H9 (cell line): ENCODE measurements at regions not wholly inside any gene's neighbourhood (a gene's known extent, or its start where the extent isn't known, plus 50 kb on each side); places are given as distances from the start of the nearest gene placed in this dataset.
A peak's percentile ranks its signal among the peaks of the same experiment; 100 is the strongest.

ENCODE experiments used
- DNase-seq: peaks from one replicate; pipeline ENCODE4 v3.0.0-alpha.2; 2017
- H2AFZ ChIP-seq: one replicate; pipeline ENCODE4 v1.6.1; 2013; ENCODE audit warnings: mild to moderate bottlenecking, low read length, control low read depth, moderate library complexity
- H2AK5ac ChIP-seq: 2 replicates; pipeline ENCODE4 v1.6.1; 2013; ENCODE audit warnings: low read length, control low read depth, mixed read lengths; ENCODE audit not compliant: insufficient read length
- H2BK120ac ChIP-seq: one replicate; pipeline ENCODE4 v1.6.1; 2013; ENCODE audit warnings: low read depth, mild to moderate bottlenecking, low read length, control low read depth, inconsistent platforms; ENCODE audit not compliant: poor library complexity, severe bottlenecking
- H2BK12ac ChIP-seq: 2 replicates; pipeline ENCODE4 v1.6.1; 2013; ENCODE audit warnings: low read length, control low read depth, mixed read lengths, low read depth; ENCODE audit not compliant: insufficient read length
- H2BK15ac ChIP-seq: 2 replicates; pipeline ENCODE4 v1.6.1; 2013; ENCODE audit warnings: low read depth, low read length, control low read depth
- H2BK20ac ChIP-seq: one replicate; pipeline ENCODE4 v1.6.1; 2013; ENCODE audit warnings: low read depth, mild to moderate bottlenecking, low read length, control low read depth, inconsistent platforms; ENCODE audit not compliant: poor library complexity, severe bottlenecking
- H2BK5ac ChIP-seq: 2 replicates; pipeline ENCODE4 v1.6.1; 2013; ENCODE audit warnings: low read length, control low read depth, mixed read lengths; ENCODE audit not compliant: insufficient read length
- H3K14ac ChIP-seq: 2 replicates; pipeline ENCODE4 v1.6.1; 2013; ENCODE audit warnings: low read length, control low read depth; ENCODE audit not compliant: insufficient read depth
- H3K18ac ChIP-seq: 2 replicates; pipeline ENCODE4 v1.6.1; 2013; ENCODE audit warnings: low read depth, mild to moderate bottlenecking, mixed read lengths, low read length, control low read depth; ENCODE audit not compliant: insufficient read length
- H3K23ac ChIP-seq: 2 replicates; pipeline ENCODE4 v1.6.1; 2013; ENCODE audit warnings: low read length, control low read depth, mixed read lengths, low read depth; ENCODE audit not compliant: insufficient read length
- H3K23me2 ChIP-seq: 2 replicates; pipeline ENCODE4 v1.6.1; 2013; ENCODE audit warnings: low read depth, mild to moderate bottlenecking, mixed read lengths, low read length, control low read depth; ENCODE audit not compliant: insufficient read length, poor library complexity, severe bottlenecking
- H3K27ac ChIP-seq: 2 replicates; pipeline ENCODE4 v1.5.1; 2013; ENCODE audit warnings: low read length, control low read depth, mixed read lengths, low read depth; ENCODE audit not compliant: insufficient read length
- H3K27me3 ChIP-seq: 2 replicates; pipeline ENCODE4 v1.6.1; 2013; ENCODE audit warnings: low read length, control low read depth, inconsistent platforms; ENCODE audit not compliant: insufficient read depth
- H3K4ac ChIP-seq: 2 replicates; pipeline ENCODE4 v1.6.1; 2013; ENCODE audit warnings: low read depth, mild to moderate bottlenecking, control low read depth, inconsistent platforms, low read length, moderate library complexity
- H3K4me1 ChIP-seq: 2 replicates; pipeline ENCODE4 v1.6.1; 2013; ENCODE audit warnings: low read length, control low read depth, inconsistent platforms; ENCODE audit not compliant: insufficient read depth
- H3K4me2 ChIP-seq: 2 replicates; pipeline ENCODE4 v1.6.1; 2013; ENCODE audit warnings: low read length, control low read depth, mixed read lengths; ENCODE audit not compliant: insufficient read length, insufficient read depth
- H3K56ac ChIP-seq: 2 replicates; pipeline ENCODE4 v1.6.1; 2013; ENCODE audit warnings: low read depth, mild to moderate bottlenecking, mixed read lengths, low read length, control low read depth; ENCODE audit not compliant: insufficient read length
- H3K79me1 ChIP-seq: 2 replicates; pipeline ENCODE4 v1.6.1; 2013; ENCODE audit warnings: low read depth, mild to moderate bottlenecking, moderate library complexity, low read length, control low read depth, inconsistent platforms; ENCODE audit not compliant: insufficient read depth, poor library complexity, severe bottlenecking
- H3K79me2 ChIP-seq: 2 replicates; pipeline ENCODE4 v1.6.1; 2013; ENCODE audit warnings: low read length, control low read depth, inconsistent platforms; ENCODE audit not compliant: insufficient read depth
- H3K9ac ChIP-seq: 2 replicates; pipeline ENCODE4 v1.6.1; 2013; ENCODE audit warnings: low read length, control low read depth, mixed read lengths; ENCODE audit not compliant: insufficient read length; ENCODE audit errors: extremely low read depth
- H3K9me3 ChIP-seq: one replicate; pipeline ENCODE4 v1.6.1; 2013; ENCODE audit warnings: low read depth, low read length, inconsistent platforms; ENCODE audit not compliant: control insufficient read depth
- H3T11ph ChIP-seq: one replicate; pipeline ENCODE4 v1.6.1; 2013; ENCODE audit warnings: mild to moderate bottlenecking, low read length, control low read depth, inconsistent platforms
- H4K20me1 ChIP-seq: one replicate; pipeline ENCODE4 v1.6.1; 2013; ENCODE audit not compliant: control insufficient read depth, insufficient read length, insufficient read depth
- H4K5ac ChIP-seq: 2 replicates; pipeline ENCODE4 v1.6.1; 2013; ENCODE audit warnings: low read depth, mild to moderate bottlenecking, mixed read lengths, low read length, control low read depth; ENCODE audit not compliant: insufficient read length
- H4K8ac ChIP-seq: replicated peaks from 2 replicates; pipeline ENCODE4 v1.6.1; 2013; ENCODE audit warnings: low read length, control low read depth, mixed read lengths, low read depth; ENCODE audit not compliant: insufficient read length
- H4K91ac ChIP-seq: 2 replicates; pipeline ENCODE4 v1.6.1; 2013; ENCODE audit warnings: low read depth, mild to moderate bottlenecking, moderate library complexity, mixed read lengths, low read length, control low read depth; ENCODE audit not compliant: insufficient read length
- H3K27ac Mint-ChIP-seq, 3 experiments: 2 replicates in 2 of 3; 3 replicates in 1 of 3; pipeline ENCODE4 v1.8.0; 2020 to 2021; ENCODE audit warnings: mixed read lengths in 3 of 3, mild to moderate bottlenecking in 1 of 3, moderate library complexity in 1 of 3
- H3K27me3 Mint-ChIP-seq: 2 replicates; pipeline ENCODE4 v1.8.0; 2021; ENCODE audit warnings: low read depth, mild to moderate bottlenecking, moderate library complexity, mixed read lengths
- H3K36me3 Mint-ChIP-seq, 3 experiments: 2 replicates in 2 of 3; 3 replicates in 1 of 3; pipeline ENCODE4 v1.8.0; 2020 to 2021; ENCODE audit warnings: low read depth in 3 of 3, mixed read lengths in 3 of 3; ENCODE audit not compliant: insufficient read depth in 1 of 3
- H3K4me1 Mint-ChIP-seq, 2 experiments: 2 replicates each; pipeline ENCODE4 v1.8.0; 2020; ENCODE audit warnings: mixed read lengths in 2 of 2
- H3K4me3 Mint-ChIP-seq, 2 experiments: 2 replicates in 1 of 2; 3 replicates in 1 of 2; pipeline ENCODE4 v1.8.0; 2020 to 2021; ENCODE audit warnings: mild to moderate bottlenecking in 2 of 2, mixed read lengths in 2 of 2, moderate library complexity in 1 of 2
- H3K9me3 Mint-ChIP-seq, 2 experiments: 2 replicates in 1 of 2; 3 replicates in 1 of 2; pipeline ENCODE4 v1.8.0; 2020; ENCODE audit warnings: mild to moderate bottlenecking in 2 of 2, mixed read lengths in 2 of 2, moderate library complexity in 1 of 2
- CTCF ChIP-seq: fragments of 200-600 bp; sonication (generic); conservative IDR thresholded peaks from 3 replicates; pipeline ENCODE4 v1.8.0; 2021; ENCODE audit warnings: antibody characterized with exemption, mild to moderate bottlenecking
- WGBS: extraction: QIAGEN DNeasy Blood & Tissue Kit; methylation state at CpG from one replicate; pipeline ENCODE4 v1.1.7; 2013; ENCODE audit warnings: missing lambda C conversion rate, low lambda C conversion rate, mixed read lengths; ENCODE audit not compliant: insufficient read length; ENCODE audit errors: extremely low coverage; 5-methylcytosine and 5-hydroxymethylcytosine counted together

DNA sequence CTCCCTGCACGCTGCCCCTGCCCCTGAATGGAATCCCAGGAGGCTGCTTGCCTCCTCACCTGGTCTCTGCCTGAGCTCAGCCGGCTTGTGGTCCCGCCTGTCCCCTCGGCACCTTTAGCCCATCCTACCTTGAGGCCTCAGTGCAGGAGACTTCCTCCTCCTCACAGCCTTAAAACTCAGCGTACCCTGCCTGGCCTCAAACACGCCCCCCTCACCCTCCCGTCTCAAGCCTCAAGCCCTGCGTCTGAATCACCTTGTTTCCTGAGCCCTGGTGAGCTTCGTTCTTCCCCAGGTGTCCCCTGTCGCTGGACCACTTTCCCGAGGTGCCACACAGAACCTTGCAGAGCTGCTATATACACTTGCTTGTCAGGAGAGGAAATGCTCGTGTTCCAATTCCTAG, 110.2 kb upstream of the SPIN1 start:
- peaks cover 24% of the 10 kb centered on the region for H3K27me3 Mint-ChIP-seq
- no peak overlapping the region for H4K8ac ChIP-seq
- no CpG with 5 or more reads among the region's 12 CpGs for WGBS
- H2BK12ac ChIP-seq, result no peak overlapping the region
- H4K20me1 ChIP-seq, result no peaks in the 10 kb centered on the region
- H3K18ac ChIP-seq, result no peak overlapping the region
- no peak overlapping the region for H2BK5ac ChIP-seq
- no peak overlapping the region for H2BK120ac ChIP-seq
- no peak overlapping the region for H3K27ac Mint-ChIP-seq
- peak; percentile 57 for DNase-seq
- no peaks in the 10 kb centered on the region for H3K9me3 ChIP-seq
- no peak overlapping the region for H3K4me3 Mint-ChIP-seq
- H3K79me2 ChIP-seq, result no peaks in the 10 kb centered on the region
- TF ChIP-seq CTCF, result no peak
- H2AFZ ChIP-seq, result no peak overlapping the region
- no peak overlapping the region for H2BK20ac ChIP-seq
- H4K91ac ChIP-seq, result no peak overlapping the region
- H3K9me3 Mint-ChIP-seq, result peaks cover 1 to 2% of the 10 kb centered on the region in 2 experiments; a peak in 3 of 5 replicates
- no peaks in the 10 kb centered on the region for H3K79me1 ChIP-seq
- no peak overlapping the region for H3K4ac ChIP-seq
- no peak overlapping the region for H3K4me2 ChIP-seq
- no peak overlapping the region for H3T11ph ChIP-seq
- H4K5ac ChIP-seq, result no peak overlapping the region
- no peak overlapping the region for H3K27ac ChIP-seq
- H3K9ac ChIP-seq, result no peak overlapping the region
- no peak overlapping the region for H2AK5ac ChIP-seq
- H3K23ac ChIP-seq, result no peak overlapping the region
- H3K56ac ChIP-seq, result no peak overlapping the region
- peaks cover 45 to 51% of the 10 kb centered on the region in 2 experiments for H3K4me1 Mint-ChIP-seq
- H2BK15ac ChIP-seq, result no peak overlapping the region
- H3K27me3 ChIP-seq, result no peaks in the 10 kb centered on the region
- no peak overlapping the region; the same call in 1 of the 2 replicates for H3K14ac ChIP-seq
- H3K23me2 ChIP-seq, result no peaks in the 10 kb centered on the region
- H3K36me3 Mint-ChIP-seq, result peaks cover 0 to 6% (median 2%) of the 10 kb centered on the region in 3 experiments; a peak in 4 of 7 replicates
- peaks cover 7% of the 10 kb centered on the region; the same call in 1 of the 2 replicates for H3K4me1 ChIP-seq
